Activated naive CD4-positive, alpha-beta T cell treated with anti-CD3 and anti-CD28 coated beads for 36 hours (primary cell): ENCODE measurements at regions not wholly inside any gene's neighbourhood (a gene's known extent, or its start where the extent isn't known, plus 50 kb on each side); places are given as distances from the start of the nearest gene placed in this dataset.
A peak's percentile ranks its signal among the peaks of the same experiment; 100 is the strongest.
"Not testable (repeated sequence)": the region's sequence is repeated elsewhere in the genome, so short reads cannot be mapped to it uniquely, and the experiment has no call there.

Experiments used
- CTCF ChIA-PET: fragments of 350-600 bp; sonication (Branson Sonifier 250); formaldehyde crosslinking; loops from one replicate; lab custom pipeline; 2021; ENCODE audit warnings: antibody characterized with exemption; lab: Charles Lee
- DNase-seq: peaks from one replicate; pipeline ENCODE4 v3.0.0-alpha.2; 2020
- H3K27ac Mint-ChIP-seq: one replicate; pipeline ENCODE4 v1.8.0; 2021; ENCODE audit warnings: mild to moderate bottlenecking, mixed read lengths
- H3K27me3 Mint-ChIP-seq: one replicate; pipeline ENCODE4 v1.8.0; 2021; ENCODE audit warnings: low read depth, mixed read lengths
- H3K36me3 Mint-ChIP-seq: one replicate; pipeline ENCODE4 v1.8.0; 2021; ENCODE audit warnings: low read depth, mixed read lengths
- H3K4me1 Mint-ChIP-seq: one replicate; pipeline ENCODE4 v1.8.0; 2021; ENCODE audit warnings: low read depth, mixed read lengths
- H3K4me3 Mint-ChIP-seq: one replicate; pipeline ENCODE4 v1.8.0; 2021; ENCODE audit warnings: mild to moderate bottlenecking, moderate library complexity, mixed read lengths
- H3K9me3 Mint-ChIP-seq: one replicate; pipeline ENCODE4 v1.8.0; 2021; ENCODE audit warnings: mixed read lengths
- intact Hi-C: fragments of 100-400 bp; cut with micrococcal nuclease; formaldehyde crosslinking; loops from one replicate; pipeline ENCODE4 v1.15.1; 2023

GRCh38 chr9:3743901-3744413 is 218.2 kb upstream of the RFX3 start:
- CTCF ChIA-PET: no interaction called here
- Mint-ChIP-seq H3K36me3 (peaks cover 5% of the 10 kb centered on the region), H3K4me1 (peaks cover 34% of the 10 kb centered on the region), H3K27ac (no peak overlapping the region), H3K27me3 (peaks cover 5% of the 10 kb centered on the region), H3K9me3 (peaks cover 3% of the 10 kb centered on the region), H3K4me3 (no peak overlapping the region)
- intact Hi-C loops: loop anchor here (10.0 kb wide), 1 partner anchor 1729 kb away; the partner anchor contains the start of gene SMARCA2
- no peak for DNase-seq

GRCh38 chr9:3742586-3742985 is 216.8 kb upstream of the RFX3 start:
- Mint-ChIP-seq H3K36me3 (peaks cover 5% of the 10 kb centered on the region), H3K27me3 (peaks cover 5% of the 10 kb centered on the region), H3K9me3 (peaks cover 3% of the 10 kb centered on the region), H3K4me1 (peaks cover 29% of the 10 kb centered on the region), H3K4me3 (no peak overlapping the region), H3K27ac (no peak overlapping the region)
- CTCF ChIA-PET: interaction anchor here (0.9 to 1.1 kb wide), 2 partner anchors 11 to 301 kb away, joined by 3 to 4 read pairs; no protein-coding TSS in a partner anchor
- intact Hi-C loops: loop anchor here (10.0 kb wide), 1 partner anchor 1728 kb away; the partner anchor contains the start of gene SMARCA2
- DNase-seq: no peak

DNA sequence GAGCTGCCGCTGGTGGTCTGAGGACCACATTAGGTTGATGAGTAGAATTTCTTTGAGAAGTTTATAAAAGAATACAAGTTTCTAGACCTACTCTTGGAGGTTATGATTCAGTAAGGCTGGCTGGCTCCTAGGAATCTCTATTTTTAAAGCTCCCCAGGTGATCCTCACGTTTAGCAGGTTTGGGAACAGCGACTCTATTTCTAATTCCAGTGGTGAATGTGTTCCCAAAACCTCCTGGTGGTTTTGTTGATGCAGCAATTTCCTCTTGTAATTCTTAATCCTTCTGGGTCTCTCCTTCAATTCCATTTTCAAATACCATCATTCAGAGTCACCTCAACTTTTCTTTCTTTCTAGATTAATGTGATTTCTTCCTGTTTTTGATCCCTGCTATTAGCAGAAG is 215.9 kb upstream of the RFX3 start:
- H3K4me3 Mint-ChIP-seq: no peak overlapping the region
- no peak for DNase-seq
- intact Hi-C loops: loop anchor here (10.0 kb wide), 1 partner anchor 1727 kb away; the partner anchor contains the start of gene SMARCA2
- H3K27me3 Mint-ChIP-seq: peaks cover 6% of the 10 kb centered on the region
- peaks cover 5% of the 10 kb centered on the region for H3K36me3 Mint-ChIP-seq
- H3K27ac Mint-ChIP-seq: no peak overlapping the region
- peaks cover 26% of the 10 kb centered on the region for H3K4me1 Mint-ChIP-seq
- CTCF ChIA-PET: interaction anchor here (0.9 to 1.1 kb wide), 2 partner anchors 10 to 301 kb away, joined by 3 to 4 read pairs; no protein-coding TSS in a partner anchor
- H3K9me3 Mint-ChIP-seq: peaks cover 3% of the 10 kb centered on the region

DNA sequence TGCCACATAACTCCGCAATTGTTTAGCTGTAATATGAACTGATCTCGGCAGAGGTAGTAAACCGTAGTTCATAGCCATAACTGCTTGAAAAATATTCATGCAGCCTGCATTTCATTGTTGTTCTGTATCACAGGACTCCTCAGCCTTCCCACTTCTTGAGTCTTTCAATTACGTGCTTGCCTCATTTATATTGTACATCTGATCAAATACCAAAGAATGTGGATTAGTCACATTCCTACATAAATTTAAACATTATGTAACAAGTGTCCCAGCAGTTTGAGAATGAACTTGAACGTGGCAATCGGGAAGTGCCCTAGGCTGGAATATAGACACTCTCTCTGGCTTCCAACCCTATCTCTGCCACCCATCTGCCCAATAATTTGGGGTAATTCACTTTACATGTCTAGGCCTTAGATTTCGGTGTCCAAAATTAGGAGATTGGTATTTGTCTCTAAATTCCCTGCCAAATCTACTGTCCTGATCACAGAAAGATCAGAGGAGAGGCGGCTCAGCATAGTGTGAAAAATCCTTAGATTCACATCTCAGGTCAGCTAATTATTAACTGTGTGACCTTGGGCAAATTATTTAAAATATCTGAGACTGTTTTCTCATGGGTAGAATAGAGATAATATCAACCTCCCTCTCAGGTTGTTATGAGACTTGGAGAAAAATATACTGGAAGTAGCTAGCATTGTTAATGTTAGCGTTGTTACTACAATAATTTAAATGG is 215.1 kb upstream of the RFX3 start:
- Mint-ChIP-seq H3K9me3 (peaks cover under 1% of the 10 kb centered on the region), H3K27me3 (peaks cover 6% of the 10 kb centered on the region), H3K4me1 (peaks cover 17% of the 10 kb centered on the region), H3K36me3 (peaks cover 3% of the 10 kb centered on the region), H3K4me3 (no peak overlapping the region), H3K27ac (no peak overlapping the region)
- intact Hi-C loops: loop anchor here (10.0 kb wide), 1 partner anchor 1726 kb away; the partner anchor contains the start of gene SMARCA2
- CTCF ChIA-PET: interaction anchor here (1.3 kb wide), 1 partner anchor 599 kb away, joined by 3 read pairs; no protein-coding TSS in a partner anchor
- DNase-seq: no peak

DNA sequence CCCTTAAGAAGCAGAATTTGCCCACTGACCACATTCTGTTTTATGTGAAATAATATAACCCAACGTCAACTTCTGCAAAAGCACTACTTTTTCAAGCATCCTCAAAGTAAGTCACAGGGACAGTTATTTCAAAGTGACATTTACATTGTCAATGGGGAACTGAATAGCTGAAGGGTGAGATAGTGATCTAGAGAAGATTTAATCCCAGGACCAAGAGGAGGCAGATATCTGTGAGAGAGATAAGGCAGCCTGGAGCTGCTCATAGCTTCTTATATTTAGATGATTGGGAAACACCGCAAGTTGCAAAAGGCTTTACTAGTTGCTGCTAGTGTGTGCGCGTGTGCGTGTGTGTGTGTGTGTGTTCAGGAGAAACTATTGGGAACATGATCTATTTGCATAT is 210.4 kb upstream of the RFX3 start:
- CTCF ChIA-PET: no interaction called here
- Mint-ChIP-seq H3K4me1 (peaks cover 8% of the 10 kb centered on the region), H3K27me3 (peaks cover 2% of the 10 kb centered on the region), H3K27ac (no peak overlapping the region), H3K36me3 (no peaks in the 10 kb centered on the region), H3K9me3 (no peaks in the 10 kb centered on the region), H3K4me3 (no peak overlapping the region)
- intact Hi-C loops: loop anchor here (10.0 kb wide), 1 partner anchor 289 kb away; no protein-coding TSS in a partner anchor
- DNase-seq: no peak

- H3K27me3 Mint-ChIP-seq: peaks cover 2% of the 10 kb centered on the region
- intact Hi-C loops: loop anchor here (10.0 kb wide), 1 partner anchor 290 kb away; no protein-coding TSS in a partner anchor
- CTCF ChIA-PET: no interaction called here
- DNase-seq: no peak
- no peak overlapping the region for H3K4me3 Mint-ChIP-seq
- no peak overlapping the region for H3K27ac Mint-ChIP-seq
- no peaks in the 10 kb centered on the region for H3K9me3 Mint-ChIP-seq
- no peaks in the 10 kb centered on the region for H3K36me3 Mint-ChIP-seq
- peaks cover 14% of the 10 kb centered on the region for H3K4me1 Mint-ChIP-seq
These were observed 209.4 kb upstream of the RFX3 start for GRCh38 chr9:3735251-3735650.

- H3K27ac Mint-ChIP-seq, DNase-seq, H3K9me3 Mint-ChIP-seq, H3K27me3 Mint-ChIP-seq, H3K36me3 Mint-ChIP-seq, H3K4me3 Mint-ChIP-seq: not testable (repeated sequence)
- H3K4me1 Mint-ChIP-seq: peaks cover 18% of the 10 kb centered on the region
- intact Hi-C loops: loop anchor here (2.0 to 10.0 kb wide), 8 partner anchors 114 to 641 kb away; partner anchors contain the start of gene RFX3
- CTCF ChIA-PET: interaction anchor here (0.6 to 2.6 kb wide), 5 partner anchors 392 to 640 kb away, joined by 3 to 8 read pairs (median 4); no protein-coding TSS in a partner anchor
These were observed 207.9 kb upstream of the RFX3 start for GRCh38 chr9:3733527-3734262.

DNA sequence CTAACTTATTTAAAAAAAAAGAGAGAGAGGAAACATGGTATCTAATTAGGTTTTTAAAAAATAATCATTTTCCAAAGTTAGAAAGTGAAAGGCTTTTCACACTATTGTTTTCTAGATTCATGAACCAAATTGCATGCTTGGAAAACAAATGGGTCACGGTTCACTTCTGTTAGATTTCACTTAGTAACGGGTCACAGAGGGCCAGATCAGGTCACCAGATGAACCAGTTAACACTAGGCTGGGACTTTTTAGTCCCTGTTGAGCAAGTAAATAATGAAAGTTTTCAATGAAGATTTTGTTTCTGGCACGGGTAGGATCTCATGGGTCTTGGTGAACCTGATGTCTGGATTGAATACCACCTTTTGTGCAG is 207.2 kb upstream of the RFX3 start:
- CTCF ChIA-PET: interaction anchor here (0.6 to 2.6 kb wide), 8 partner anchors 142 to 640 kb away, joined by 3 to 8 read pairs (median 4); no protein-coding TSS in a partner anchor
- H3K4me1 Mint-ChIP-seq: peaks cover 18% of the 10 kb centered on the region
- intact Hi-C loops: loop anchor here (2.0 to 10.0 kb wide), 8 partner anchors 114 to 642 kb away; partner anchors contain the start of gene RFX3
- DNase-seq: no peak
- H3K9me3 Mint-ChIP-seq: no peaks in the 10 kb centered on the region
- H3K27ac Mint-ChIP-seq: no peak overlapping the region
- peaks cover 2% of the 10 kb centered on the region for H3K27me3 Mint-ChIP-seq
- no peaks in the 10 kb centered on the region for H3K36me3 Mint-ChIP-seq
- H3K4me3 Mint-ChIP-seq: no peak overlapping the region

- intact Hi-C loops: loop anchor here (1.0 to 10.0 kb wide), 12 partner anchors 115 to 642 kb away; partner anchors contain the start of gene RFX3
- Mint-ChIP-seq H3K4me3 (no peak overlapping the region), H3K36me3 (no peaks in the 10 kb centered on the region), H3K9me3 (no peaks in the 10 kb centered on the region), H3K4me1 (peaks cover 18% of the 10 kb centered on the region), H3K27me3 (peaks cover 2% of the 10 kb centered on the region), H3K27ac (no peak overlapping the region)
- CTCF ChIA-PET: interaction anchor here (0.6 to 2.6 kb wide), 10 partner anchors 10 to 641 kb away, joined by 3 to 17 read pairs (median 4); no protein-coding TSS in a partner anchor
- DNase-seq: peak; percentile 55
These were observed 206.6 kb upstream of the RFX3 start for GRCh38 chr9:3732077-3733038.

DNA sequence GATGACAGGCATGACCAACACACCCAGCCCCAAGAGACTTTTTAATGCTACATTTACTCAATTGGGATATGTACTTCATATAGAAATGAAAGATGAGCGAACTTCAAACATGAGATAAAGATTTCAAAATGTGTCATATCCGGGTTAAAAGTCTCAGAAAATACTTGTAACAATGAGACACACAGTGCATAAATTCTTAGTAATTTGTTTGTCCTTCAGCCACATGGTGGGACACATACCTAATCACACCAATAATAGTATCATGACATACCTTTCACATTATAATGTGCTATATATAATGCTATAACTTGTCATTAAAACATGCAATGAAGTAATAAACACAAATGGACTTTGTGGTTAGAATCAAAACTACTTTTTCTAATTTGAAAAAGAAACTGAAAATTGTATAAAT is 204.7 kb upstream of the RFX3 start:
- no peak for DNase-seq
- Mint-ChIP-seq H3K4me3 (no peak overlapping the region), H3K27me3 (no peaks in the 10 kb centered on the region), H3K4me1 (peaks cover 16% of the 10 kb centered on the region), H3K36me3 (no peaks in the 10 kb centered on the region), H3K27ac (no peak overlapping the region), H3K9me3 (no peaks in the 10 kb centered on the region)
- intact Hi-C loops: loop anchor here (5.0 to 10.0 kb wide), 6 partner anchors 117 to 567 kb away; partner anchors contain the start of gene RFX3
- CTCF ChIA-PET: no interaction called here

DNA sequence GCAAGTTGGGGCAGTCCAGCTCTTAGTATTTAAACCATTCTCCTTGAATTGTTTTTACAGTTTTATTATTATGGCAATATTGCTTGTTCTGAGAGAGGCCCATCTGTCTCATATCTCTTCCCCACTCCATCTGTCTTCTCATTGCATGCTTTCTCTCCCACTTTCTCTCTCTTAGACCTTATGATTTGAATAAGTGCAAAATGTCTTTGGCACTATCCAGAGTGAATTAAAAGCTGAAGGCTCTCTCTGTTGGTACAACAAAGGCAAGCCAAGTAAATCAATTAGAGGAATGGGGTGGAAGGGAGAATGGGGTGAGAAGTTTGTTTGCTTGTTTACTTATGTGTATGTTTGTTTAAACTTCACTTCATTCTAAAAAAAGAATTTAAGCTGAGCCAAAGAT is 195.3 kb upstream of the RFX3 start:
- intact Hi-C loops: no loop called here
- Mint-ChIP-seq H3K27me3 (peaks cover 3% of the 10 kb centered on the region), H3K36me3 (no peaks in the 10 kb centered on the region), H3K4me3 (no peak overlapping the region), H3K9me3 (no peaks in the 10 kb centered on the region), H3K4me1 (no peaks in the 10 kb centered on the region), H3K27ac (no peak overlapping the region)
- DNase-seq: no peak
- CTCF ChIA-PET: interaction anchor here (1.2 kb wide), 1 partner anchor 14 kb away, joined by 4 read pairs; no protein-coding TSS in a partner anchor
